H1 (cell line): ENCODE measurements at regions not wholly inside any gene's neighbourhood (a gene's known extent, or its start where the extent isn't known, plus 50 kb on each side); places are given as distances from the start of the nearest gene placed in this dataset.

Experiments
- CTCF ChIA-PET: fragments of 300-600 bp; sonication (Branson Sonifier 250); formaldehyde crosslinking; loops from one replicate; lab custom pipeline; 2021; ENCODE audit not compliant: partially characterized antibody; lab: Charles Lee
- POLR2A ChIA-PET: fragments of 300-600 bp; sonication (Branson Sonifier 250); formaldehyde crosslinking; loops from one replicate; lab custom pipeline; 2021; ENCODE audit warnings: inconsistent platforms; ENCODE audit not compliant: partially characterized antibody; lab: Charles Lee
- DNase-seq, 2 experiments: peaks; one replicate each; pipeline versions ENCODE4 v3.0.0 to v3.0.0-alpha.2; 2010 to 2022; ENCODE audit warnings: low spot score in 2 of 2, low read depth in 1 of 2, mixed read lengths in 1 of 2
- FAIRE-seq: peaks from 2 replicates; lab custom pipeline; 2011; peaks lifted over from hg19 to GRCh38; lab: Jason Lieb, UNC
- H2AFZ ChIP-seq: 2 replicates; pipeline ENCODE4 v1.8.1; 2012; ENCODE audit warnings: low read length, inconsistent platforms
- H2AK5ac ChIP-seq: 2 replicates; pipeline ENCODE4 v1.6.1; 2013; ENCODE audit warnings: low read depth, low read length
- H2BK120ac ChIP-seq: replicated peaks from 2 replicates; pipeline ENCODE3; 2013; ENCODE audit warnings: low read depth, low read length, inconsistent platforms
- H2BK12ac ChIP-seq: 2 replicates; pipeline ENCODE4 v1.6.1; 2013; ENCODE audit warnings: low read depth, low read length
- H2BK15ac ChIP-seq: 2 replicates; pipeline ENCODE4 v1.6.1; 2013; ENCODE audit warnings: low read length
- H2BK20ac ChIP-seq: 2 replicates; pipeline ENCODE4 v1.6.1; 2013; ENCODE audit warnings: low read length
- H2BK5ac ChIP-seq: 2 replicates; pipeline ENCODE4 v1.6.1; 2013; ENCODE audit warnings: low read depth, low read length
- H3K14ac ChIP-seq: 2 replicates; pipeline ENCODE4 v1.6.1; 2013; ENCODE audit warnings: inconsistent platforms; ENCODE audit not compliant: insufficient read length
- H3K18ac ChIP-seq: 2 replicates; pipeline ENCODE4 v1.6.1; 2013; ENCODE audit warnings: low read length; ENCODE audit errors: extremely low read depth
- H3K23ac ChIP-seq: 2 replicates; pipeline ENCODE4 v1.6.1; 2013; ENCODE audit warnings: inconsistent platforms; ENCODE audit not compliant: insufficient read length
- H3K23me2 ChIP-seq: 2 replicates; pipeline ENCODE4 v1.6.1; 2013; ENCODE audit warnings: low read depth, low read length
- H3K27ac ChIP-seq: 2 replicates; pipeline ENCODE4 v1.6.1; 2011; ENCODE audit warnings: low read depth, low read length, inconsistent platforms
- H3K27me3 ChIP-seq, 4 experiments: replicated peaks in 1 of 4; 1 replicate in 1 of 4; 2 replicates in 3 of 4; pipeline versions ENCODE4 v1.6.1 to v1.8.1; 2011 to 2013; ENCODE audit warnings: low read length in 3 of 4, mild to moderate bottlenecking in 3 of 4, inconsistent platforms in 2 of 4, mixed read lengths in 2 of 4, moderate library complexity in 1 of 4; ENCODE audit not compliant: control insufficient read depth in 3 of 4, insufficient read depth in 3 of 4; ENCODE audit errors: extremely low read depth in 1 of 4
- H3K36me3 ChIP-seq, 4 experiments: 2 replicates each; pipeline versions ENCODE4 v1.6.1 to v1.8.1; 2011 to 2013; ENCODE audit warnings: mild to moderate bottlenecking in 4 of 4, low read length in 3 of 4, moderate library complexity in 2 of 4, control low read depth in 1 of 4, inconsistent platforms in 1 of 4; ENCODE audit not compliant: insufficient read depth in 4 of 4, control insufficient read depth in 2 of 4
- H3K4ac ChIP-seq: replicated peaks from 2 replicates; pipeline ENCODE3; 2013; ENCODE audit warnings: low read length, low read depth, mixed read lengths, inconsistent platforms; ENCODE audit not compliant: insufficient read length
- H3K4me1 ChIP-seq, 4 experiments: replicated peaks in 1 of 4; 1 replicate in 1 of 4; 2 replicates in 3 of 4; pipeline versions ENCODE4 v1.6.1 to v1.8.1; 2011 to 2013; ENCODE audit warnings: low read length in 3 of 4, inconsistent platforms in 2 of 4, mixed read lengths in 1 of 4; ENCODE audit not compliant: insufficient read depth in 4 of 4, control insufficient read depth in 3 of 4
- H3K4me2 ChIP-seq, 2 experiments: 2 replicates each; pipeline versions ENCODE4 v1.6.1 to v1.8.1; 2011 to 2013; ENCODE audit warnings: low read depth in 2 of 2, low read length in 2 of 2, control low read depth in 1 of 2, inconsistent platforms in 1 of 2, mild to moderate bottlenecking in 1 of 2; ENCODE audit not compliant: insufficient read depth in 1 of 2
- H3K4me3 ChIP-seq, 4 experiments: fragments of 200-600, 300-600 bp in 1 of 4; sonication (generic), shearing (Covaris generic), sonication (Bioruptor Twin) in 1 of 4; 2 replicates each; pipeline versions ENCODE4 v1.5.1 to v1.8.1; 2011 to 2016; ENCODE audit warnings: low read length in 4 of 4, low read depth in 3 of 4, control low read depth in 2 of 4, inconsistent platforms in 2 of 4, mild to moderate bottlenecking in 2 of 4, mixed read lengths in 1 of 4, moderate library complexity in 1 of 4; ENCODE audit not compliant: insufficient read depth in 2 of 4; ENCODE audit errors: extremely low read depth in 1 of 4
- H3K56ac ChIP-seq: replicated peaks from 2 replicates; pipeline ENCODE3; 2013; ENCODE audit warnings: low read depth, mild to moderate bottlenecking, mixed read lengths, low read length, inconsistent platforms; ENCODE audit not compliant: insufficient read length
- H3K79me1 ChIP-seq: 2 replicates; pipeline ENCODE4 v1.6.1; 2013; ENCODE audit warnings: low read depth, low read length, control low read depth
- H3K79me2 ChIP-seq, 2 experiments: 2 replicates each; pipeline versions ENCODE4 v1.6.1 to v1.8.1; 2012 to 2013; ENCODE audit warnings: low read length in 2 of 2, mild to moderate bottlenecking in 2 of 2, inconsistent platforms in 1 of 2; ENCODE audit not compliant: insufficient read depth in 2 of 2, control insufficient read depth in 1 of 2
- H3K9ac ChIP-seq, 4 experiments: replicated peaks in 1 of 4; 1 replicate in 1 of 4; 2 replicates in 3 of 4; pipeline versions ENCODE4 v1.6.1 to v1.8.1; 2011 to 2013; ENCODE audit warnings: low read depth in 3 of 4, low read length in 3 of 4, control low read depth in 2 of 4, mild to moderate bottlenecking in 2 of 4, moderate library complexity in 2 of 4, inconsistent platforms in 1 of 4; ENCODE audit errors: extremely low read depth in 1 of 4
- H3K9me3 ChIP-seq, 2 experiments: 2 replicates each; pipeline versions ENCODE4 v1.6.1 to v1.8.1; 2012 to 2013; ENCODE audit warnings: mild to moderate bottlenecking in 2 of 2, moderate library complexity in 2 of 2, control low read depth in 1 of 2, inconsistent platforms in 1 of 2, low read depth in 1 of 2, low read length in 1 of 2, mixed read lengths in 1 of 2; ENCODE audit not compliant: insufficient read depth in 2 of 2
- H4K20me1 ChIP-seq, 2 experiments: replicated peaks in 1 of 2; 2 replicates each; pipeline versions ENCODE3 to v1.8.1; 2011 to 2013; ENCODE audit warnings: inconsistent platforms in 2 of 2, low read length in 2 of 2, mild to moderate bottlenecking in 1 of 2; ENCODE audit not compliant: insufficient read depth in 2 of 2, control insufficient read depth in 1 of 2
- H4K5ac ChIP-seq: 2 replicates; pipeline ENCODE4 v1.6.1; 2013; ENCODE audit warnings: low read length, low read depth, mixed read lengths, inconsistent platforms; ENCODE audit not compliant: insufficient read length
- H4K8ac ChIP-seq: 2 replicates; pipeline ENCODE4 v1.8.0; 2013; ENCODE audit warnings: mild to moderate bottlenecking, moderate library complexity, low read length, inconsistent platforms; ENCODE audit not compliant: insufficient read depth; ENCODE audit errors: extremely low read depth
- H4K91ac ChIP-seq: replicated peaks from 2 replicates; pipeline ENCODE3; 2013; ENCODE audit warnings: low read length, mixed read lengths, inconsistent platforms; ENCODE audit not compliant: insufficient read length
- CEBPB ChIP-seq: IDR thresholded peaks from 2 replicates; pipeline ENCODE4 v1.6.1; 2012; ENCODE audit warnings: low read depth, low read length
- GTF2F1 ChIP-seq: IDR thresholded peaks from 2 replicates; pipeline ENCODE4 v1.6.1; 2012; ENCODE audit warnings: low read depth, low read length, improper control_type of control experiment, borderline replicate concordance
- HDAC2 ChIP-seq, 2 experiments: fragments of 300-600 bp in 1 of 2; sonication (generic) in 1 of 2; IDR thresholded peaks; 2 replicates each; pipeline ENCODE4 v1.6.1; 2011 to 2012; ENCODE audit warnings: low read depth in 2 of 2, low read length in 2 of 2, mild to moderate bottlenecking in 2 of 2, moderate library complexity in 2 of 2, borderline replicate concordance in 1 of 2, inconsistent platforms in 1 of 2
- JUND ChIP-seq: IDR thresholded peaks from 2 replicates; pipeline ENCODE4 v1.6.1; 2011; ENCODE audit warnings: mild to moderate bottlenecking, improper control_type of control experiment, low read length
- KDM1A ChIP-seq: fragments of 200-600, 300-600 bp; sonication (generic); IDR thresholded peaks from 2 replicates; pipeline ENCODE4 v1.7.1; 2016; ENCODE audit warnings: mild to moderate bottlenecking, low read length, borderline replicate concordance
- NANOG ChIP-seq: IDR thresholded peaks from 2 replicates; pipeline ENCODE4 v1.6.1; 2011; ENCODE audit warnings: low read length, low read depth, mild to moderate bottlenecking, inconsistent platforms; ENCODE audit not compliant: insufficient read depth, poor library complexity, severe bottlenecking
- RFX5 ChIP-seq: IDR thresholded peaks from 2 replicates; pipeline ENCODE4 v1.6.1; 2011; ENCODE audit warnings: low read depth, low read length, improper control_type of control experiment, borderline replicate concordance
- SIRT6 ChIP-seq: IDR thresholded peaks from one replicate; pipeline ENCODE4 v1.7.1; 2012; ENCODE audit warnings: low read length, inconsistent platforms
- TAF7 ChIP-seq: optimal IDR thresholded peaks from 2 replicates; pipeline ENCODE3; 2011; ENCODE audit warnings: low read depth, mild to moderate bottlenecking, inconsistent platforms, low read length, moderate library complexity, borderline replicate concordance
- TBP ChIP-seq: IDR thresholded peaks from 2 replicates; pipeline ENCODE4 v1.6.1; 2011; ENCODE audit warnings: low read depth, low read length, improper control_type of control experiment
- WGBS, 2 experiments: shearing (Covaris generic) in 1 of 2; methylation state at CpG; one replicate each; pipeline versions ENCODE4 v1.1.6 to v1.1.7; 2013 to 2015; ENCODE audit warnings: low lambda C conversion rate in 2 of 2, mixed read lengths in 2 of 2, inconsistent platforms in 1 of 2, low coverage in 1 of 2, missing lambda C conversion rate in 1 of 2; ENCODE audit not compliant: insufficient replicate concordance in 2 of 2, insufficient coverage in 1 of 2, insufficient read length in 1 of 2; ENCODE audit errors: extremely low coverage in 1 of 2, missing lambda C conversion rate in 1 of 2; 5-methylcytosine and 5-hydroxymethylcytosine counted together
- TF ChIP-seq, protein P1 (sequence below): IDR thresholded peaks from 2 replicates; pipeline ENCODE4 v1.6.1; 2012; ENCODE audit warnings: low read length, inconsistent platforms
- TF ChIP-seq, protein P2 (sequence below): IDR thresholded peaks from 2 replicates; pipeline ENCODE4 v1.6.1; 2011; ENCODE audit warnings: low read depth, mild to moderate bottlenecking, low read length; ENCODE audit not compliant: insufficient read depth

DNA sequence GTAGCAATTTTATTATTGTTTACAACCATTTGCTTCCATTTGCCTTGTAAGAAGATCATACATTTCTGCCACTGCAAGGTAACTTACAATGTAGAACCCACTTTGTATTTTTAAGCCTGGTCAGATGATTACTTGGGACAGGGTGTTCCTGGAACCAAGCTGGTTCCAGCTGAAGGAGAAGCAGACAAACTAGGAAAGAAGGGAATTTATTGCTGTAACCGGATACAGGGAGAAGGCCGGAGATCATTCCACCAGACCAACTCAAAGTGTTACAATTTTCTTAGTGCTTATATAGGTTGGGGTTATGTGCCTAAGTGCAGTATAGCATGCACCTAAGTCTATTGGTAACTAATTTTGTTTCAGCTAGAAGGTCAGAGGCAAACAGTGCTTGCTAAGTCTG, 104.4 kb downstream of the MANEA start:
- Histone ChIP-seq H3K4me1 (peaks cover 0 to 8% (median 3%) of the 10 kb centered on the region in 4 experiments; a peak in 5 of 7 replicates), H3K79me1 (no peaks in the 10 kb centered on the region), H2BK12ac (no peak overlapping the region), H4K20me1 (no peaks in the 10 kb centered on the region), H3K27ac (no peak overlapping the region), H3K4ac (no peak overlapping the region), H3K79me2 (no peaks in the 10 kb centered on the region), H3K27me3 (peaks cover 0 to 1% (median 0%) of the 10 kb centered on the region in 4 experiments; a peak in 1 of 7 replicates), H3K56ac (no peak overlapping the region), H2AFZ (no peak overlapping the region), H2AK5ac (no peak overlapping the region), H3K9ac (no peak overlapping the region), H3K14ac (no peak overlapping the region), H2BK15ac (no peak overlapping the region), H2BK5ac (no peak overlapping the region), H4K8ac (no peak overlapping the region), H3K18ac (no peak overlapping the region), H3K4me3 (no peak overlapping the region), H2BK120ac (no peak overlapping the region), H3K23ac (no peak overlapping the region), H4K91ac (no peak overlapping the region), H3K4me2 (no peak overlapping the region), H3K36me3 (no peaks in the 10 kb centered on the region), H2BK20ac (no peak overlapping the region), H3K23me2 (no peaks in the 10 kb centered on the region), H4K5ac (no peak overlapping the region), H3K9me3 (no peaks in the 10 kb centered on the region)
- CTCF ChIA-PET: no interaction called here
- WGBS, 2 experiments: 88% methylated on average over 2 of the region's 2 CpGs; no CpG with 5 or more reads in 1 of the 2 experiments
- DNase-seq: no peak
- POLR2A ChIA-PET: no interaction called here
- FAIRE-seq: no peak
- TF ChIP-seq TAF7: no peak
- TF ChIP-seq SIRT6: no peak
- TF ChIP-seq KDM1A: no peak
- no peak for TF ChIP-seq GTF2F1
- TF ChIP-seq, protein P1, sequence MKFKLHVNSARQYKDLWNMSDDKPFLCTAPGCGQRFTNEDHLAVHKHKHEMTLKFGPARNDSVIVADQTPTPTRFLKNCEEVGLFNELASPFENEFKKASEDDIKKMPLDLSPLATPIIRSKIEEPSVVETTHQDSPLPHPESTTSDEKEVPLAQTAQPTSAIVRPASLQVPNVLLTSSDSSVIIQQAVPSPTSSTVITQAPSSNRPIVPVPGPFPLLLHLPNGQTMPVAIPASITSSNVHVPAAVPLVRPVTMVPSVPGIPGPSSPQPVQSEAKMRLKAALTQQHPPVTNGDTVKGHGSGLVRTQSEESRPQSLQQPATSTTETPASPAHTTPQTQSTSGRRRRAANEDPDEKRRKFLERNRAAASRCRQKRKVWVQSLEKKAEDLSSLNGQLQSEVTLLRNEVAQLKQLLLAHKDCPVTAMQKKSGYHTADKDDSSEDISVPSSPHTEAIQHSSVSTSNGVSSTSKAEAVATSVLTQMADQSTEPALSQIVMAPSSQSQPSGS: no peak
- TF ChIP-seq, protein P2, sequence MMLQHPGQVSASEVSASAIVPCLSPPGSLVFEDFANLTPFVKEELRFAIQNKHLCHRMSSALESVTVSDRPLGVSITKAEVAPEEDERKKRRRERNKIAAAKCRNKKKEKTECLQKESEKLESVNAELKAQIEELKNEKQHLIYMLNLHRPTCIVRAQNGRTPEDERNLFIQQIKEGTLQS: no peak
- no peak for TF ChIP-seq NANOG
- TF ChIP-seq HDAC2 (IDR thresholded peaks at IDR 0.05; ENCODE audit: borderline replicate concordance in 1 of 2, low read depth in 2 of 2, low read length in 2 of 2): no peak
- TF ChIP-seq CEBPB: no peak
- TF ChIP-seq JUND: no peak
- no peak for TF ChIP-seq RFX5
- no peak for TF ChIP-seq TBP
